ENCODE measurements at regions not wholly inside any gene's neighbourhood (a gene's known extent, or its start where the extent isn't known, plus 50 kb on each side); places are given as distances from the start of the nearest gene placed in this dataset.

DNA sequence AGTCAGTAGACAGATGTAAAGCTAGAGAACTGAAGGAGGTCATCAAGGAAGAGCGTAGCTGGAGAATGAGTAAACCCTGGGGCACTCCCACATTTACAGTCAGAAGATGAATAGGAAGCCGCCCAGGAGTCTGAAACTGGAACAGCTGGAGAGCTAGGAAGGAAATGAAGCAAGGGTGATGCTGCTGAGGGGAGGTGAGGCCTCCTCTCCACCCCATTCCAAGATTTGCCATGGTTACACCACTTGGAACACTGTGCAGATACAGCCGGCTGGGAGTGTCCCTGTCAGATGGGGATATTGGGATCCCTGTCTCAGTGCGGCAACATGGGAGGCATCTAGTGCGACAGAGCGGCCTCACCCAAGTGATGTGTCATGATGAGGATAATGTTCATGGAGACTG is 51.8 kb upstream of the GPI start:
- TF ChIP-seq, protein P1, sequence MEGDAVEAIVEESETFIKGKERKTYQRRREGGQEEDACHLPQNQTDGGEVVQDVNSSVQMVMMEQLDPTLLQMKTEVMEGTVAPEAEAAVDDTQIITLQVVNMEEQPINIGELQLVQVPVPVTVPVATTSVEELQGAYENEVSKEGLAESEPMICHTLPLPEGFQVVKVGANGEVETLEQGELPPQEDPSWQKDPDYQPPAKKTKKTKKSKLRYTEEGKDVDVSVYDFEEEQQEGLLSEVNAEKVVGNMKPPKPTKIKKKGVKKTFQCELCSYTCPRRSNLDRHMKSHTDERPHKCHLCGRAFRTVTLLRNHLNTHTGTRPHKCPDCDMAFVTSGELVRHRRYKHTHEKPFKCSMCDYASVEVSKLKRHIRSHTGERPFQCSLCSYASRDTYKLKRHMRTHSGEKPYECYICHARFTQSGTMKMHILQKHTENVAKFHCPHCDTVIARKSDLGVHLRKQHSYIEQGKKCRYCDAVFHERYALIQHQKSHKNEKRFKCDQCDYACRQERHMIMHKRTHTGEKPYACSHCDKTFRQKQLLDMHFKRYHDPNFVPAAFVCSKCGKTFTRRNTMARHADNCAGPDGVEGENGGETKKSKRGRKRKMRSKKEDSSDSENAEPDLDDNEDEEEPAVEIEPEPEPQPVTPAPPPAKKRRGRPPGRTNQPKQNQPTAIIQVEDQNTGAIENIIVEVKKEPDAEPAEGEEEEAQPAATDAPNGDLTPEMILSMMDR (IDR thresholded peaks at IDR 0.05) = no peak
- TF ChIP-seq EP300 (IDR thresholded peaks at IDR 0.05) (no peak), POLR2AphosphoS5 (IDR thresholded peaks at IDR 0.05) (no peak)

All from stomach (tissue), 4 donors.